Fibroblast of gingiva (primary cell): ENCODE measurements at regions not wholly inside any gene's neighbourhood (a gene's known extent, or its start where the extent isn't known, plus 50 kb on each side); places are given as distances from the start of the nearest gene placed in this dataset.

Experiments
- DNase-seq: peaks from one replicate; pipeline ENCODE4 v3.0.0-alpha.2; 2011; ENCODE audit warnings: low read depth

DNA sequence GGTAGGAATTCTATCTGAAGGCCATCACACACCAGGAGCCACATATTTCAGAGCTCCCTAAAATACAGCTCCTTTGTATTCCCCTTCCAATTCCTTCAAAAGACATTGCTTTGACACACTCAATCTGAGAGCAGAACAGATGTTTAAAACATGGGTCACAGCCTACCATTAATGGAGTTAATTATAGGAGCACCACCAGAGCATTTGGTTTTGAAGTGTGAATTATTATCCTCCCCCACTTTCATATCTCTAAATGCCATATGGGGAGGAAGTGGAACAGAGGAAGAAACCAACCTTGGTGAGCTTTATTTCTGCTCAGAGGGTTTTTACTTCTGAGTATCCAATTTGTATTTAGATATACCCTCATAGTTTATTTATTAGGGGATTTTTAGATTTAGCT lies 50.7 kb upstream of the TNFRSF21 start:
- no peak for DNase-seq

DNA sequence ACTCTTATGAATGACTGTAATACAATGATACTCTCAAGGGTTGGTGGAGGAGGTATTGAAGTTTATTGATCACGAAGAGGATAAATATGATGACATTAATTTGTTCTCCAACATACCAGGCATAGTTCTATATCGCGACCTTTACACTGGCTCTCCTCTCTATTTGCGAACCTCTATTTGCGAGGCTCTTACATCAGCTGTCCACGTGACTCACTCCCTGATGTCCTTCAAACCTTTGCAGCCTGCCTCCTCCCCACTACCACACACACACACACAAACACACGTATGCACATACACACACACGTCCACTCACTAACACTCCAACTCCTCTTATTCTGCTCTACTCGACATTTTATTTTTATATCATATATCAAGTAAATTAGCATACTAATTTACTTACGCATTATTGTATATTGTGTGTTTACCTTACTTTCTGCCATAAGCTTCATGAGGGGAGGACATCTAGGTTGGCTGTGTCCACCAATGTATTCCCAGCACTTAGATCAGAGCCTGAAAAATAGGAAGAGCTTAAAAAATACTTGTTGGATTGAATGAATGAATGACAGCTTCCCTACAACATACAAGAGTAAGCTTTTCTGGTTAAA lies 53.3 kb upstream of the TNFRSF21 start:
- no peak for DNase-seq

DNA sequence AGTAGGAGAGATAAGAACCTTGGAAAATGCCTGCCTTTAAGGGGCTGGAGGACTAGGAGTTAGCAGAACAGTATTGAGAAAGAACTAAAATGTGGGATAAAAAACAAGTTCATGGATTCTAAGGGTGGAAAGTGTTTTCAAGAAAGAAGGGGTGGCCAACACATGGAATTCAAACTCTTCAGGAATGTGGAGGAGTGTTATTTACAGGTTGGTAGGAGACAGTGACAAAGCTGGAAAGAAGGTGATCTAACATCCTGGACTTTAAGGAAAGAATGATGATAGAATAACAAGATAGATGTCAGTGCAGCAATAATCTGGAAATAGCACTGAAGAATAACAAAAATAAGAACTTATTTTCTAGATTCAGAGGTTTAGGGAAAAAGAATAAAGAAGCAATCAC lies 54.0 kb upstream of the TNFRSF21 start:
- DNase-seq = no peak

DNA sequence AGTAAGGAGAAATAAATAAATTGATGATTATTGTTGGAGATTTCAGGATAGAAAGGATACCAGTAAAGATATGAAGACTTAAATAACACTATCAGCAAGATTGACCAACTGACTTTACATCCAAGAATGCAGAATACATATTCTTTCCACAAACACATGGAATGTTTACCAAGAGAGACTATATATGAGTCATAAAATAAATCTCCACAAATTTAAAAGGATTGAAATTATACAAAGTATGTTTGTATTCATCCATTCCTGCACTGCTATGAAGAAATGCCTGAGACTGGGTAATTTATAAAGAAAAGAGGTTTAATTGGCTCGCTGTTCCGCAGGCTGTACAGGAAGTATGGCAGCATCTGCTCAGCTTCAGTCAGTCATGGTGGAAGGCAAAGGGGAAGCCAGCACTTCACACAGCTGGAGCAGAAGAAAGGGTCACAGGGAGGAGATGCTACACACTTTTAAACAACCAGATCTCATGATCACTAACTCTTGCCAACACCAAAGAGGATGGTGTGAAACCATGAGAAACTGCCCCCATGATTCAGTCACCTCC lies 56.7 kb upstream of the TNFRSF21 start:
- no peak for DNase-seq

DNA sequence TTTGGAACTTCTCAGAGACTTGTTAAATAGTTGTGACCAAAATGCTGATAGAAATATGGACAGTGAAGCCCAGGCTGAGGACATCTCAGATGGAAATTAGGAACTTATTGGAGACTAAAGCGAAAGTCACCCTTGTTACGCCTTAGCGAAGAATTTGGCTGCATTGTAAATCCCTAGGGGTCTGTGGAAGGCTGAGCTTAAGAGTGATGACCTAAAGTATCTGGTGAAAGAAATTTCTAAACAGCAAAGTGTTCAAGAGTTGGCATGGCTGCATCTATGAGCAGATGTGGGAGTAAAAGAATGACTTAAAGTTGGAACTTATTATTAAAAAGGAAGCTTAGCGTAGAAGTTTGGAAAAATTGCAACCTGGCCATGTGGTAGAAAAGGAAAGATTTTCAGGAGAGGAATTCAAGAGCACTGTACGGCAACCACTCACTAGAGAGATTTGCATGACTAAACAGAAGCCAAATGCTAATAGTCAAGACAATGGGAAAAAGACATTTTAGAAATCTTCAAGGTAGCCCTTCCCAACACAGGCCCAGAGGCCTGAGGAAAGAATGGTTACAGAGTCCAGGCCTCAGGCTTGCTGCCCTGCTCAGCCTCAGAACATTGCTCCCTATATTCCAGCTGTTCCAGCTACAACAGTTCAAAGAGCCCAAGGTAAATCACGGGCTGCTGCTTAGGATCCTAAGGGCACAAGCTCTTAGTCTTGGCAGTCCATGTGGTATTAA lies 61.6 kb upstream of the TNFRSF21 start:
- DNase-seq = no peak

DNA sequence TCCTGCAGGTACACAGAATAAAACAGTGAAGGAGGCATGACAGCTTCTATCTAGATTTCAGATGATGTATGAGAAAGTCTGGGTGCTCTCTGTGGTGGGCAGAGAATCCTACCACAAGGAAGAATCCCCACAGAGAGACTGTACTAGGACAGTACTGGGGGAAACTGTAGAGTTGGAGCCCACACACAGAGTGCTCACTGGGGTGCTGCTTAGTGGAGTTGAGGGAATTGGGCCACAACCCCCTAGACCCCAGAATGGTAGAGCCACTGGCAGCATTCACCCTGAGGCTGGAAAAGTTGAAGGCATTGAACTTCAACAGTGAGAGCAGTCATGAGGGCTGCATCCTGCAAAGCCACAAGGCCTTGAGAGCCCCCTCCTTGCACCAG lies 62.2 kb upstream of the TNFRSF21 start:
- DNase-seq = no peak

DNA sequence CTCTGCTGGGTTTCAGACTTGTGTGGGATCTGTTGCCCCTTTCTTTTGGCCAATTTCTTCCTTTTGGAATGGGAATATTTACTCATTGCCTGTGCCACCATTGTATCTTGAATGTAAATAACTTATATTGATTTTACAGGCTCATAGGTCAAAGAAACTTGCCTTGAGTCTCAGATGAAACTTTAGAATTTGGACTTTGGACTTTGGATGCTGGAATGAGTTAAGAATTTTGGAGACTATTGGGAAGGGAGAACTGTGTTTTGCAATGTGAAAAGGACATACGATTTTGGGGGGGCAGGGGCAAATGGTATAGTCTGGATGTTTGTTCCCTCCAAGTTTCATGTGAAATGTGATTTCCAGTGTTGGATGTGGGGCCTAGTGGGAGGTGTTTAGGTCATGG lies 62.6 kb upstream of the TNFRSF21 start:
- DNase-seq = no peak

DNA sequence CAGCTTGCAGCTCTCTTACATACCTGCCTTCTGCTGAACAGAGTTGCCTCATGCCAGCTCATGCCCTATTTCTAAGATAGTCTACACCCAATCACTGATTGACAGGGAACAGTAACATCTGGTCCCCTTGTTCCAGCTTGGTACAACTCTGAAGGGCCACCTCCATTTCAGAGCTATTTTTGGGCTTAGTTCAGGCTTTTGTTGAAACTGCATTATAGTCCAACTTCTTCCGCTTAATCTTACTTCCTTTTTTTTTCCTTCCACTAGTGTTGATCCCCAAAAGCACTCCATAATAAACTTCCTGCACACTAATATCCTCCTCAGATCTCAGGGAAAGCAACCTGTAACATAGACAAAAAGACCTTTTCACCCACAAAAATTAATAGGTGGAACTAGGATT lies 65.7 kb upstream of the TNFRSF21 start:
- DNase-seq = no peak

DNA sequence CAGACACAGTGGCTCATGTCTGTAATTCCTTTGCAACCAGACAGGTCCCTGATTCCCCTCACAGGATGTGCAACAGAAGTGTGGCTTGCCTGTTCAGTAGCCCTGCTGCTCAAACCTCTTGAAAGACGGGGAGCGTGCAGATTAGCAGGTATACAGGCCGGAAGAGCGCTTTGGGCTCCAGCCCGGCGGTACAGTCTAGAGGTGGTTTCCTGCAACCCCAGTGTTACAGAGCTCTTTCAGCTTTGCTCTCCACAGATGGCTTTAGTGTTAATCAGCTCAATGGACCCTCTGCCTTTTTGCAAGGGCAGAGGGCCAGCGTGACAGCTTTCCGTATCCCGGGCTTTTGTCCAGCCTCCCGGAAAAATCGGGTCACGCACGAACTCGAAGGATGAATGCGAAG lies 67.2 kb upstream of the TNFRSF21 start:
- DNase-seq = no peak

DNA sequence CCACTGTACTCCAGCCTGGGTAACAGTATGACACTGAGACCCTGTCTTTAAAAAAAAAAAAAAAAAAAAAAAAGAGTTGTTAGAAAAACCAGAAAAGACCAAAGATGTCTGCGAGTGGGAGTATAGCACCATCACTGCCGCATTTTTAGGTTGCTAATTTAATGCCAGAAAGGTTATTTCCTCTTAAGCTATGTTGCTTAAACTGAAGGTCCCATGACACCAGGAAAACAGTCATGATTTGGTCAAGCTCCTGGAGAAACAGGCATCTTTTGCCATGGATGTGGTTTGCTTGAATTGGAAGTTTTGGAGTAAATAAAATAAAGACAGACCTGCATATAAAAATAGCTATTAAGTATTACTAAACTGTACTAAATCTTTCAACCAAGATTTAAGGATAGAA lies 68.3 kb upstream of the TNFRSF21 start:
- DNase-seq = no peak

DNA sequence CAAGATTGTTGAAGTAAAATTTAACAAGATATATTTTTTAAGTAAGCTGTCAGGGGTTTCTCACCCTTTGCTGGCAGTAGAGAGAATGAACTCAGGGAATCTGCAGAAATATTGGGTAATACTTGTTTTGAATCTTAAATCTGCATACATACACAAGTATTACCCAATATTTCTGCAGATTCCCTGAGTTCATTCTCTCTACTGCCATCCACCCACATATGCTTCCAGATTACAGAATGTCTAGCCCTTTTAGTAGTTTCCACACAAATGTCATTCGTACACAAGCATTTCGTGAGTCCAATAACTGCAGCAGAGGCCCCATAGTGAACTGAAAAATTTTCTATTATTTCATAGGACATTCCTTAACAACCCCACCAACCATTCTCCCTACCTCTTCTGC lies 69.6 kb upstream of the TNFRSF21 start:
- no peak for DNase-seq

DNA sequence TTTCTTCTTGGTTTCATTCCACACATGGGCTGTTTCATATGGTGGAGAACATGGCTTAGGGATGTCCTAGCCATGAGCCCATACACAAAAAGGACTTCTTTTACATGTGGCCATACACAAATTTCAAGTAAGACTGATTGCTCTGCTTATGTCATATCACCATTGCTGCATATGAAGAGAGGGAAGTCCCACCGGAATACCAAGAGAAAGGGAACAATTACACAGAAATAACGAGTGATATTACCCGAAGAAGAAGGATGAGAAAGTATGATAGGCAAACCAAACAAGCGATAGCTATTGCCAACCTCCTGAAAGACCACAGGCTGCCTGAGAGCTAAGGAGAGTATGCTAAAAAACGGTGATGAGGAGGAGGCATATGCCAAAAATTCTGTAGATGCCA lies 70.5 kb upstream of the TNFRSF21 start:
- DNase-seq = no peak

DNA sequence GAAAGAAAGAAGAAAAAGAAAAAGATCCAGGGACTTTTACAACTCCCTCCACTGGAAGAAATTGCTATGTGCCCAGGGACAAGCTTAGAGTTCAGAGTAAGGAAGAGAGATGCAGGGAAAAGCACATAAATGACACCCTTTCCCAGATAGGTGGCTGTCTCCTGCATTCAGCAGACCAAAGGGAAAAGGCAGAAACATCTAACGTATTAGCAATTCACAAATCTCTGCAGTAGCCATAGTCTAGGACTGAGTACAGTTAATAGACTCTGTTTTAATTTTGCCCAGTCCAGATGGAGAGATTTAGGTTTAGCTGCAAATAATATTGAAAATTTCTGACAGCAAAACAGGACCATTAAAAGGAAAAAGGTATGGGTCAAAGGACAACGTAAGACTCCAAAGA lies 71.3 kb upstream of the TNFRSF21 start:
- DNase-seq = no peak

DNA sequence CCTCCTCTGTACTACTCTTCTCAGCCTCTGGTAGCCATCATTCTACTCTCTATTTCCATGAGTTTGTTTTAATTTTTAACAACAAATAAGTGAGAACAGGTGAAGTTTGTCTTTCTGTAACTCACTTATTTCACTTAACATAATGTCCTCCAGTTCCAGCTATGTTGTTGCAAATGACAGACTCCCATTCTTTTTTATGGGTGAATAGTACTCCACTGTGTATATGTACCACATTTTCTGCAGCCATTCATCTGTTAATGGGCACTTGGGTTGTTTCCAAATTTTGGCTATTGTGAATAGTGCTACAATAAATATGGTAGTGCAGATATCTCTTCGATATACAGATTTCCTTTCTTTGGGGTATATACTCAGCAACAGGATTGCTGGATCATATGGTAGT lies 73.7 kb upstream of the TNFRSF21 start:
- DNase-seq = no peak

DNA sequence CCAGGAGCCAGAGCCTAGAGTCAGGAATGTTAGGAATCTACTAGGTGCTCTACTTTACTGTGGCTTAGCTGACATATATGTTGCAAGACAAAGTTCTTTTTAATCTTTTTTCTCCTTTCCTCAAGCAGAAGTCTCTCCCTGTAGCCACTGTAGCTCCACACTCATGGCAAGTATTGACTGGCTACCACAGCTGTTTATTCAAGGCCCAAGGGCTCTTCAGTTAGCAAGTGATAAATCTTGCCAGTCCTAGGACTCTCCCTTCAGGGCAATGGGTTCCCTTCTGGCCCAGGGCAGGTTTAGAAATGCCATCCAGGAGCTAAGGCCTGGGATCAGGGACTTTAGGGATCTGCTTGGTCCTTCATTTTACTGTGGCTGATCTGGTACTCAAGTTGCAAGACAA lies 82.0 kb upstream of the TNFRSF21 start:
- DNase-seq = no peak

DNA sequence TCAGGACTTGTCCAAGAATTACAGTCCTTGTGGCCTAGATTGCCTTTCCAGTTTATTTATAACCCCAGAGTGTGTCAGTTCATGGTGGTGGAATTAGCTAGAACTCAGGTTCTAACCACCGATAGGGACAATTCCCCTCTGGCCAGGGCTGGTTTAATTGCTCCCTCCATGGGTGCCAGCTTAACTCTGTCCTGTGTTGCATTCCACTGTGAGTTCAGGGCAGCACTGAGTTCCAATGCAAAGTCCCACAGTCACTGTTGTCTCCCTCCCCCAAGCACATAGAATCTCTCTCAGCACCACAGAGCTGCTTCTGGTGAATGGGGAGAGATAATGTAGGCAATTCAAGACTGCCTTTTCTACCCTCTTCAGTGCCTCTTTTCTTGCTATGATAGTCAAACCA lies 82.5 kb upstream of the TNFRSF21 start:
- DNase-seq = no peak

DNA sequence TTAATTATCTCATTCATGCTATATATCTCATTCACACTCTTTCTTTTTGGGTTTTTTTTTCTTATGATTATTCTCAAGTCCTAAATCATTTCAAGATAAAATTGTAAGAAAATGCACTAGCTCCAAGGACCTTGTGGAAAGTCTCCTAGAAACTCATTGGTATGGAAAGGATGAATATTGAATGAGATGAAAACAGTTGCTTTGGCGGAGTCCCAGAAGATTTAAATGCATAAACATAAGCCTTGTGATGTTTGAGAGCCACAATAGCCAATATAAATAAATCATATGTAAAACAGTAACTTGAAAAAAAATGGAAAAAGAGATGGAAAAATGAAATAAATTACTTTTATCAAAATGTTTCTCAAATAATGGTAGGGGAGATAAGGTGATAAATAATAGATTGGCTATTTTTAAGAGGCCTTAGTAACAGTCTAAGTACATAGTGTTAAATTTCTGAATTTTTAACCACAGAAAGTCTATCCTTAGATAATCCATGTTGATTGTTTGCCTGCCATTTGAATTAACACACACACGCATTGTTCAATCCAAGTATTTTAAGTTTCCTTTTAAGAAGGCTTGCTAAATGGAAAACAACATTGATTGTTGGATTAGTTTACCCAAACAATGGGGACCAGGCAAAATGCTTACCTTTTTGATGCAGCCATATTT lies 81.1 kb upstream of the CD2AP start:
- DNase-seq = no peak

DNA sequence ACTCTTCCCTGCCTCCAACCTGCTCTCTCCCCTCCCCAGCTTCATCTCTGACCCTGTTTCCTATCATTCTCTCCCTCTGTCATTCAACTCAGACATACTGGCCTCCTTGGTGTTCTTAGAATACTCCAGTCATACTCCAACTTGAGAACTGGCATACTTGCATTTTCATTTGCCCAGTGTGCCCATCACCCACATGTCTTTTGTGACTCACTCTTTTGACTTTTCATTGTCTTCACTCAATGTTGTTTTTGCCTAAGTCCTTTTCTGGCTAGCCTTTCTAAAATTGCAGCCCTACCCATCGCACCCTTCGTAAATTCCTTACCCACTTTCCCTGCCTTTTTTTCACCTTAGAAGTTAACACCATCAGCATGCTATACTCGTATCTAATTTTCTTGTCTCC lies 77.0 kb upstream of the CD2AP start:
- no peak for DNase-seq

DNA sequence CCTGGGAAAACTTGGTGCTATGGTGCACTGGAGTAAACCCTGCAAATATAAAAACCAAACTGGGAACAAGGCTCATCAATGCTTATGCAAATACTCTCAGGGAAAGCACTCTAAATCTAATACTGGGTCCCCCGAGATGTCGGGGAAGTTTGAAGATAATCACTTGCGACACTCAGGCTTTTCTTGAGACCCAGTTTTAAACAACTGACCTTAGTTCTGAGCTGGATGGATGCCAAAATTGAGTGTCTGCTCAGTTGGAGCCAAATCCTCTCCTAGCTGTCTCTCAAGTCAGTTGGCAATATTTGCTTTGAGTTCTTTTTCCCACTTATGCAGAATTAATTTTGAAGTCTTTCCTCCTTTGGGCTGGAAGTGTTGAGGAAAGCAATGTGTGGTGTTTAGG lies 75.5 kb upstream of the CD2AP start:
- DNase-seq = no peak

DNA sequence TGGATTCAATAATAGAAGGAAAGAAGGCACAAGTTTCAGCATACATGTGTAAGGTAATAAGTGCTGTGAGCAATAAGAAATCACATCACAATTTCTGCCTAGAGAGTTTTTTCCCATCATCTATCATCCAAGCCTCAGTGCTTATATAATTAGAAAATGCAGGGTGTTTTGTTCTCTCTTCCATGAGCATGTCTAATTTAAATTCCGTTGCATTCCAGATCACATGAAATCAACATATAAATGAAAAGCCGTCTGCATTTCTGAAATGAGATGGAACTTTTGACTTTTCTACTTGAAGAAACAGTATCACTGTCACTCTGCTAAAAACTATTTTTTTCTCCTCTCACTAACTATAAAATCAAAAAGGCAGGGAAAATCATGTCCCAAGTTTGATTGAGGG lies 74.5 kb upstream of the CD2AP start:
- DNase-seq = no peak

DNA sequence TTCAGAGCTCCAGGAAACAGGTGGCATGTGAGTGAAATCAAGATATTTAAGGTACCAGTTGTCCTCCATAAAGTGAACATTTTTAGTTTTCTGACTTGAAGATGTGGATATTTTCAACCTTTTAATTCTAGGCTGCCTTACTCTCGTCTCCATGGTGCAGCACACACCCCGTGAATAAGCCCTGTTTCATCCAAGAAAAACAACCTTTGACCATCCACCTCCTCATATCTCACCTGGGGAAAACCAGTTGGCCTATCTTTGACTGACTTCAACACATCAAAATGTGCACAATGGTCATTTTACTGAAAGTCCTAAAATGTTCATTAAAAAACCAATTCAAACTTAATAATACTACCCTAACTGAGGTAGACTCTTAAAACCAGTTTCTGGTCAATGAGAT lies 73.8 kb upstream of the CD2AP start:
- no peak for DNase-seq

DNA sequence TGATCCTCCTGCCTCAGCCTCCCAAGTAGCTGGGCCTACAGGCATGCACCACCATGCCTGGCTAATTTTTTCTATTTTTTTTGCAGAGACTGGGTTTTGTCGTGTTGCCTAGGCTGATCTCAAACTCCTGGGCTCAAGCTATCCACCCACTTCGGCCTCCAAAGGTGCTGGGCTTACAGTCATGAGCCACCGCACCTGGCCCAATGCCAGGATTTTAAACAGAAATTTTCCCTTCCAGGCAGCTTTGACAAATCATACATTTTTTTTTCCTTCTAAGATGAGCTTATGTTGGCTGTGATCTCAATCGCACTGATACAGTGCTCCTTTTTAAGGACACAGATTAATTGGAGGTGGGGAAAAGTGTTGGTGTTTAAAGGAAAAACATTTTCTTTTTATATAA lies 73.2 kb upstream of the CD2AP start:
- no peak for DNase-seq

DNA sequence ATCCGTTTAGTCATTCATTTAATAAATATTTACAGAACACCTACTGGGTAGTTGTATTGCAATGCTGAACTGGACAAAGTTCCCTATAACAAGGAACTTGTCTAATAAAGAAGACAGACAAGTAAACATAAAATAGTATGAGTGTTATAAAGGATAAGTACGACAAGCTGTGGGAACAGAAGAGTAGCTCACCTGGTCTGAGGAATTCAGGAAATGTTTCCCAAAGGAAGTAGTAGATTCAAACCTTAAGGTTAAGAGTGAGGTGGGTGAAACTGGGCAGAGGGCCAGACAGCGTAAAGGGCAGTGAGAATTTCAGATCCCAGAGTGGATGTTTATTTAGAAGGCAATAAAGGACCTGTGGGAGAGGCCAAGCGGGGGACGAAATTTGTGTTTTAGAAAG lies 72.3 kb upstream of the CD2AP start:
- DNase-seq = no peak
